ENCODE measurements at regions not wholly inside any gene's neighbourhood (a gene's known extent, or its start where the extent isn't known, plus 50 kb on each side); places are given as distances from the start of the nearest gene placed in this dataset.

GRCh38 chr1:228923973-228924686 lies 188.9 kb downstream of the RHOU start:
- no peak for DNase-seq

GRCh38 chr1:228925691-228926090 lies 190.4 kb downstream of the RHOU start:
- DNase-seq: no peak

- no peak for DNase-seq
Measured at GRCh38 chr1:228927421-228927820, 192.1 kb downstream of the RHOU start.

- DNase-seq: no peak
Measured at GRCh38 chr1:228927946-228928898, 192.9 kb downstream of the RHOU start.

GRCh38 chr1:228929476-228930027 lies 194.3 kb downstream of the RHOU start:
- no peak for DNase-seq

GRCh38 chr1:228930479-228930957 lies 195.2 kb downstream of the RHOU start:
- no peak for DNase-seq

GRCh38 chr1:228933753-228934152 lies 198.5 kb downstream of the RHOU start:
- DNase-seq: no peak

GRCh38 chr1:228935198-228935663 lies 200.0 kb downstream of the RHOU start:
- no peak for DNase-seq

GRCh38 chr1:228935855-228936727 lies 200.8 kb downstream of the RHOU start:
- no peak for DNase-seq

- no peak for DNase-seq
Measured at GRCh38 chr1:228936881-228937280, 201.6 kb downstream of the RHOU start.

GRCh38 chr1:228937351-228937750 lies 202.1 kb downstream of the RHOU start:
- no peak for DNase-seq

- DNase-seq: no peak
Measured at GRCh38 chr1:228937851-228938536, 202.7 kb downstream of the RHOU start.

- DNase-seq: no peak
Measured at GRCh38 chr1:228938537-228938901, 203.2 kb downstream of the RHOU start.

- no peak for DNase-seq
Measured at GRCh38 chr1:228939001-228939691, 203.9 kb downstream of the RHOU start.

GRCh38 chr1:228939881-228940392 lies 204.7 kb downstream of the RHOU start:
- DNase-seq: no peak

GRCh38 chr1:228940526-228940925 lies 205.2 kb downstream of the RHOU start:
- no peak for DNase-seq

- no peak for DNase-seq
Measured at GRCh38 chr1:228940926-228941325, 205.6 kb downstream of the RHOU start.

GRCh38 chr1:228941666-228942065 lies 206.4 kb downstream of the RHOU start:
- no peak for DNase-seq

GRCh38 chr1:228943436-228943835 lies 208.2 kb downstream of the RHOU start:
- no peak for DNase-seq

- no peak for DNase-seq
Measured at GRCh38 chr1:228944296-228944695, 209.0 kb downstream of the RHOU start.

GRCh38 chr1:228944935-228945371 lies 209.7 kb downstream of the RHOU start:
- DNase-seq: no peak
